GM12875 (cell line): ENCODE measurements at regions not wholly inside any gene's neighbourhood (a gene's known extent, or its start where the extent isn't known, plus 50 kb on each side); places are given as distances from the start of the nearest gene placed in this dataset.

ENCODE experiments used
- H3K4me3 ChIP-seq: one replicate; pipeline ENCODE4 v1.5.1; 2011; ENCODE audit warnings: low read depth, low read length, control low read depth
- CTCF ChIP-seq: IDR thresholded peaks from 2 replicates; pipeline ENCODE4 v1.5.1; 2011; ENCODE audit warnings: low read depth, mild to moderate bottlenecking, control low read depth, inconsistent platforms, low read length, moderate library complexity, borderline replicate concordance; ENCODE audit not compliant: insufficient read depth

GRCh38 chr2:156818221-156818620, 382.0 kb downstream of the GPD2 start:
- H3K4me3 ChIP-seq: no peak overlapping the region
- no peak for TF ChIP-seq CTCF

GRCh38 chr2:156818944-156819343, 382.8 kb downstream of the GPD2 start:
- no peak overlapping the region for H3K4me3 ChIP-seq
- TF ChIP-seq CTCF: no peak

- H3K4me3 ChIP-seq: no peak overlapping the region
- no peak for TF ChIP-seq CTCF
Observed at GRCh38 chr2:156826341-156826933, 390.3 kb downstream of the GPD2 start.

GRCh38 chr2:156834431-156834830, 398.3 kb downstream of the GPD2 start:
- no peak overlapping the region for H3K4me3 ChIP-seq
- no peak for TF ChIP-seq CTCF

GRCh38 chr2:156837635-156838370, 401.6 kb downstream of the GPD2 start:
- no peak overlapping the region for H3K4me3 ChIP-seq
- TF ChIP-seq CTCF: no peak

GRCh38 chr2:156841321-156841720, 405.1 kb downstream of the GPD2 start:
- no peak for TF ChIP-seq CTCF

More at GRCh38 chr2:156841321-156841720, 405.1 kb downstream of the GPD2 start:
- H3K4me3 ChIP-seq: no peak overlapping the region
